Mononuclear cell (primary cell): ENCODE measurements at regions not wholly inside any gene's neighbourhood (a gene's known extent, or its start where the extent isn't known, plus 50 kb on each side); places are given as distances from the start of the nearest gene placed in this dataset.

Source experiments
- H3K27me3 ChIP-seq: 2 replicates; pipeline ENCODE4 v1.6.0; 2011; ENCODE audit warnings: low read length, control low read depth; ENCODE audit not compliant: insufficient read depth
- H3K4me1 ChIP-seq: 2 replicates; pipeline ENCODE4 v1.5.1; 2011; ENCODE audit warnings: mild to moderate bottlenecking, low read length, control low read depth; ENCODE audit not compliant: insufficient read depth
- H3K4me3 ChIP-seq: 2 replicates; pipeline ENCODE4 v1.5.1; 2011; ENCODE audit warnings: mild to moderate bottlenecking, low read length, moderate library complexity
- H3K9me3 ChIP-seq: 2 replicates; pipeline ENCODE4 v1.5.1; 2011; ENCODE audit warnings: low read depth, mild to moderate bottlenecking, control low read depth, low read length

DNA sequence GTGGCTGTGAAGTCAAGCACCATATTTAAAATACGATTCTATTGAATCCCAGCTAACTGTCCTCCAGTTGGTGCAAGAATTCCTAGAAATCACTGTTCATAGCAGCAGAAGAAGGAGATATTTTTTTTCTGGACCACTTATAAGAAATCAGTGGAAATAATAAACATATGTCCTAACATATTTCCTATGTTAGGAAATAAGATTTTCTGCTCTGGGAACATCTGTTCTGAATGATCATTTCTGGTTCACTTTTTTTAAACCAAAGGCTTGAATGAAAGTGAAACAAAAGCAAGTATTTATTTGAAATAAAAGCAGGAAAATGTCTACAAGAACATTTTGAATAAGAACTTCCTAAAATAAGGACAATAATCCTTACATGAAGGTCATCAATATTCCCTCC lies 138.9 kb upstream of the RALGAPA2 start:
- no peak overlapping the region for H3K4me3 ChIP-seq
- H3K9me3 ChIP-seq: no peaks in the 10 kb centered on the region
- H3K4me1 ChIP-seq: peaks cover under 1% of the 10 kb centered on the region
- no peaks in the 10 kb centered on the region for H3K27me3 ChIP-seq

DNA sequence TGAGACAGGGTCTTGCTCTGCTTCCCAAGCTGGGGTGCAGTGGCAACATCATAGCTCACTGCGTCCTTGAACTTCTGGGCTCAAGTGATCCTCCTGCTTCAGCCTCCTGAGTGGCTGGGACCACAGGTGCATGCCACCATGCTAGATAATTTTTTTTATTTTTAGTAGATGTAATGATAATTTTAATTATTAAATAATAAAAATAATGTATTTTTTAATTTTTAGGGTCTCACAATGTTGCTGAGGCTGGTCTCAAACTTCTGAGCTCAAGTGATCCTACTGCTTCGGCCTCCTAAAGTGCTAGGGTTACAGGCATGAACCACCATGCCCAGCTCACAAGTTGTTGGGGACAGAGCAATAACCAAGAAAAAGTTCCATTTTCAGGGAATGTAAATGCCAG lies 138.0 kb upstream of the RALGAPA2 start:
- Histone ChIP-seq H3K4me1 (no peaks in the 10 kb centered on the region), H3K4me3 (no peak overlapping the region), H3K9me3 (no peaks in the 10 kb centered on the region), H3K27me3 (no peaks in the 10 kb centered on the region)

DNA sequence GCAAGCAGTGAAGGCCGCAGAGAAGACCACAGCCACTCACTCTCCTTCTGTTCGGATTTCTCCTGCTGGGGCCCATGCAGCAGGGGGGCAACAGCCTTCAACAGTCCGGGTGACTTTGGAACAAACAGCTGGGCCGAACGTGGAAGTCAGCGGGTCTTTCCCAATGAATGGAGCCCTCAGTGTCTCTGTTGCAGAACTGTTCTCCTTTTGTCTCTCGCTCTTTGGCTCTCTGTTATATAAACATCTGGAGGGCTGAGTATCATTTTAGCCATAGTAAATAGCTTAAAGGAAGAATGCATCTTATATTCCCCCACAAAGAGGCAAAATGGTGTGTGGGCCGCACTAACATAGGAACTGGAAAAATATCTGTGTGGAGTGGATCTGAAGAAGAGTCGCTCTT lies 136.7 kb upstream of the RALGAPA2 start:
- H3K27me3 ChIP-seq: no peaks in the 10 kb centered on the region
- H3K9me3 ChIP-seq: no peaks in the 10 kb centered on the region
- no peaks in the 10 kb centered on the region for H3K4me1 ChIP-seq
- no peak overlapping the region for H3K4me3 ChIP-seq

DNA sequence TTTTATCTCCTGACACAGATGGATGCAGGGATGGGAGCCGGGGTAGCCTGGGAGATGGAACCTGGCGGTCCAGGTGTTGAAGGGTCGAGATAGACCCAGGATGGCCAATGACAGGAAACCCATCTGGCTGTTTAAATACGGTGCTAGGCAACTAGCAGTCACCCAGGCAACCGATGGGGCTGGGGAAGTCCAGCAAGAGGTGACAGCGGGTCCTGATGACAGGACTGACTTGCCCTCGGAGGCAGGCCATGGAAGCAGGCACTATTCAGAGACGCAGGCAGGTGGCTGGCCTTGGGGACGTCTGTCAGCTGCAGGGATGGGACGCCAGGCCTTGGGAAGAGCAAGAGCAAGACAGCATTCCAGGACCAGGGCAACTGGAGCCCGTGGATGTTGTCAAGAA lies 135.4 kb upstream of the RALGAPA2 start:
- no peaks in the 10 kb centered on the region for H3K9me3 ChIP-seq
- H3K4me3 ChIP-seq: no peak overlapping the region
- H3K4me1 ChIP-seq: no peaks in the 10 kb centered on the region
- H3K27me3 ChIP-seq: no peaks in the 10 kb centered on the region

GRCh38 chr20:20843982-20844381 lies 131.5 kb upstream of the RALGAPA2 start:
- H3K27me3 ChIP-seq: no peaks in the 10 kb centered on the region
- H3K4me1 ChIP-seq: no peaks in the 10 kb centered on the region
- no peaks in the 10 kb centered on the region for H3K9me3 ChIP-seq
- H3K4me3 ChIP-seq: no peak overlapping the region

DNA sequence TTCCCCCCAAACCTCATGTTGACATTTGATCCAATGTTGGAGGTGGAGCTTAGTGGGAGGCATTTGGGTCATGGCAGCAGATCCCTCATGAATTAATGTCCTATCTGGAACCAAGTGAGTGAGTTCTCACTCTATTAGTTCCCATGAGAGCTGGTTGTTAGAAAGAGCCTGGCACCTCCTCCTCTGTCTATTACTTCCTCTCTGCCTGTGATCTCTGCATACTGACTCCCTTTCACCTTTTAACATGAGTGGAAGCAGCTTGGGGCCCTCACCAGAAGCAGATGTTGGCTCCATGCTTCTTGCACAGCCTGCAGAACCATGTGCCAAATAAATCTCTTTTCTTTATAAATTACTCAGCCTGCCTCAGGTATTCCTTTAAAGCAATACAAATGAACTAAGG lies 127.3 kb upstream of the RALGAPA2 start:
- Histone ChIP-seq H3K4me3 (no peak overlapping the region), H3K4me1 (no peaks in the 10 kb centered on the region), H3K9me3 (no peaks in the 10 kb centered on the region), H3K27me3 (peaks cover 8% of the 10 kb centered on the region)

DNA sequence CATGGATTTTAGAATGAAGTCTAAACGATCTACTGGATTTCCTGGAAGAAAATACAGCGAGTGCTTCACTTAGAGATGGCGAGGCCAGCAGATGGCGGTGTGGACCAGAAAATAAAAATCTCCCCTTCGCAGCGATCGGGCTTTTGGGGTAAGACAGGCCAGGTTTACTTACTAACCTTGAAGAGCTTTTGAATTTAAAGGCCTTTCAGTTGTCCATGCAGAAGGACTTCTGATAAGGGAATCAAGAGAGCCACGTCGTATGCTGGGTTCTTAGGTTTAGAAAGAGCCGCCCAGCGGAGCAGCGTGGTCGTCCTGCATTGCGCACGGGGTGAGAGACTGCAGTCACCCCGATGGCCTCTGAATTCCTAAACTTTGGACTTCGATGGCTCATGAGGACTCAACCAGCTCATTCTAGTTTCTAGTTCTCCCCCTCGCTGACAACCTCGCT lies 125.2 kb upstream of the RALGAPA2 start:
- Histone ChIP-seq H3K27me3 (peaks cover 8% of the 10 kb centered on the region), H3K9me3 (no peaks in the 10 kb centered on the region), H3K4me1 (no peaks in the 10 kb centered on the region), H3K4me3 (no peak overlapping the region)

DNA sequence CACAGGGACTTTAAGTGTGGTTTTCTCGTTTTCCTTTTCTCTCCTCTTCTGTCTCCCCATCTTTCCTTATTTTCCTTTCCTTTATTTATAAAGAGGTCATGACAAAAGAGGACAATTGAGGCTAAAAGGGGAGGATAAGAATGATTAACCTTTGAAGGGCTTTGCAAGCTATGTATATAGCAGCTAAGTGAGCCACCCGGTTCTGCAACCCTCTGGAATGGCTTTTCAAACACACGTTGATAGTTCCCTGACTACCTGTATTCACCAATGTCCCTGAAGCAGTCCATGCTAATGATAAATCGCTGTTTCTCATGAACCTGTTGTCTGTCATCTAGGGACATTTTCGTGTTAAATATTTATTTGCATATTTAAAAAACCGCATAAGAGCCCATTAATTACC lies 124.4 kb upstream of the RALGAPA2 start:
- H3K9me3 ChIP-seq: no peaks in the 10 kb centered on the region
- no peak overlapping the region for H3K4me3 ChIP-seq
- H3K27me3 ChIP-seq: peaks cover 8% of the 10 kb centered on the region
- H3K4me1 ChIP-seq: no peaks in the 10 kb centered on the region

DNA sequence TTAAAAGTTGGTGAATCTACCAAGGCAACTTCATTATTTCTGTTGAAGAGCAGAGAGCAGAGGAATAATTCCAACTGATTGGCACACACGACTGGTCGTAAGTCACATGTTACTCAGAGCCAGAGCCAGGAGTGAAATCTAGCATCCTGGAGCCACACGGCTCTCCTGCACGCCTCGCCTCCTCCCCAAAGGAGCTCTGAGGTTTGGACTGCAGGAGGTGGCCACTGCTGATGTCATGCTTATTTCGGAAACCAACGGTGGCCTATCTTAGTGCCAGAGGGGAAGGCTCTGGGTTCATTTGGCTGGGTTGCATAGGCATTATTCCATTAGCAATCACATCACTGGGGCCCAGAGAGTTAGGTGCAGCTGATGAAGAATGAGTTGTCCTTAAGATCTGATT lies 123.5 kb upstream of the RALGAPA2 start:
- H3K9me3 ChIP-seq: no peaks in the 10 kb centered on the region

GRCh38 chr20:20834008-20834407 lies 121.6 kb upstream of the RALGAPA2 start:
- Histone ChIP-seq H3K4me3 (no peak overlapping the region), H3K27me3 (peaks cover 8% of the 10 kb centered on the region), H3K4me1 (no peaks in the 10 kb centered on the region), H3K9me3 (no peaks in the 10 kb centered on the region)

More for the DNA sequence above, 123.5 kb upstream of the RALGAPA2 start:
- Histone ChIP-seq H3K4me3 (no peak overlapping the region), H3K4me1 (no peaks in the 10 kb centered on the region), H3K27me3 (peaks cover 8% of the 10 kb centered on the region)

GRCh38 chr20:20832715-20833114 lies 120.3 kb upstream of the RALGAPA2 start:
- no peaks in the 10 kb centered on the region for H3K9me3 ChIP-seq
- peaks cover 8% of the 10 kb centered on the region for H3K27me3 ChIP-seq
- no peak overlapping the region for H3K4me3 ChIP-seq
- no peaks in the 10 kb centered on the region for H3K4me1 ChIP-seq

- Histone ChIP-seq H3K4me3 (no peak overlapping the region), H3K9me3 (no peaks in the 10 kb centered on the region), H3K27me3 (peaks cover 2% of the 10 kb centered on the region), H3K4me1 (no peaks in the 10 kb centered on the region)
Measured at GRCh38 chr20:20831794-20832193, 119.3 kb upstream of the RALGAPA2 start.

GRCh38 chr20:20829681-20830080 lies 117.2 kb upstream of the RALGAPA2 start:
- Histone ChIP-seq H3K27me3 (no peaks in the 10 kb centered on the region), H3K4me1 (peaks cover 4% of the 10 kb centered on the region), H3K4me3 (no peak overlapping the region), H3K9me3 (no peaks in the 10 kb centered on the region)

DNA sequence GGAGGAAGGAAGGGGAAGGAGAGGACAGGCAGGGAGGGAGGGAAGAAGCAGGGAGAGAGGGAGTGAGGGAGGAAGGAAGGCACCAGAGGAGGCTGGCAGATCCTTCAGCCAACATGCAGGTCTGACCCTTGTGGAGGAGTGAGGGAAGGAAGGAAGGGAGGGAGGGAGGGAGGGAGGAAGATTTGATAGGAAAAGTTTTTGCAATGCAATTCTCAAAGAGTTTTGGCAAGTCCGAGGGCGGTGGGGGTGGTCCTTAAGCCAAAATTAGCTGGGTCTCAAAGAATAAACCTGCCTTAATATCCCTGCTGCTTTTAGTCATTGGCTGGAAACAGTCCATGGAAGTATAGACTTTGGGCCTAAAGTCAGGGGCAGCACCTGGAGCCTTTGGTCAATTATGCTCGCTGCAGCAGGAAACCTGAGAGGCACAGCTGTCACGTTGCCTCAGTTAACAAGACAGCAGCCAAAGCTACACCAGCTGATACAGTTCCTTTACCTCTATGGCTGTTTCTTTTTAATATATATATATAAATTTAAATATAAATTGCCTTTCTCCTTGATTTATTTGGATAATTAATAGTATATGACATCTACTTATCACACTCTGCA lies 115.7 kb upstream of the RALGAPA2 start:
- peaks cover 14% of the 10 kb centered on the region for H3K4me1 ChIP-seq
- no peaks in the 10 kb centered on the region for H3K9me3 ChIP-seq
- H3K27me3 ChIP-seq: no peaks in the 10 kb centered on the region
- H3K4me3 ChIP-seq: no peak overlapping the region

DNA sequence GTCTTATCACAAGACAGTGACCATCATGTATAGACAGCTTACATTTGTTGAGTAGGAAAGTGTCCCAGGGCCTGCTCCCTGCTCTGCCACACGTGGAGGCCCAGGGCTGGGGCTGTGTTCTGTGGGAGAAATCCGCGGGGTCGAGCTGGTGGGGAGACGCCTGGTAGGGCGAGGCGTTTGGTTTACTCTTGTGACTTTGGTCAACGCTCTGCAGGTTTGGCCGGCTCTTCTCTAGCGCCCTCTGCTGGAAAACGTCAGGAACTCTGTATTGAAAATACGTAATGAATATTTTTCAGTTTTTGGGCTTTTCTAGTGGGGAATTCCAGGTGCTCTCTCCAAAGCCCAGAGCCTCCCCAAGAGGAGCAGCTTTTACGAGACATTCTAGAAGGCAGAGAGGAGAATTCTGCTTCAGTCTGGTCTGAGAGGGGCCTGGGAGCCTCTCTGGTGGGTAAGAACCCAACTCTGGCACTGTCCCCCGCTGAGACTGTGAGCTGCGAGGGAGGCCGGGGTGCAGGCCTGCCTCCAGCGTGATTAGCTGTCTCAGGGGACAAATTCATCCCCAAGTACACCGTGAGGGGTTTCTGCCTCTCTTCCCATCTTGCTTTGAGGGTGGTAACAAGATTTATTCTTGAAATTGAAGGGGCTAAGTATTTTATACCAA lies 112.6 kb upstream of the RALGAPA2 start:
- H3K9me3 ChIP-seq: no peaks in the 10 kb centered on the region
- H3K4me3 ChIP-seq: no peak overlapping the region
- peaks cover 2% of the 10 kb centered on the region for H3K27me3 ChIP-seq
- H3K4me1 ChIP-seq: peaks cover 29% of the 10 kb centered on the region

DNA sequence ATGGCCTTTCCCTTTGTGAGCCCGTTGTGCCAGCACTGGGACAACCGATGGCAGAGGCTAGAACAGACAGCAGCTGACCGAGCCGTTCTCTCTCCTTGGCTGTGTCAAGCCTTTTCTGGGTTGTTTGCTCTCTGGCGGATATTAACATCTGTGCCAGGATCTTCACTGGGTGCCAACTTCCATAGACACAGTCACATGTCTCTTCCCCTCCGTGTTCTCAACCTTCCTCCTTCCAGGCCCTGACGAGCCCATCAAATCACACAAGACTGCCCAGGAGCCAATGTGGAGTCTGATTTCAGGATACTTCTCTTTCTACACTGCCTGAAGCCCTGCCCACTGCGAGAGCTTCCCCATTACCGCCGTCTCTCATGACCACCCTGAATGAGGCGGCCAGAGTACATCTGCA lies 111.0 kb upstream of the RALGAPA2 start:
- H3K4me3 ChIP-seq: no peak overlapping the region
- no peaks in the 10 kb centered on the region for H3K9me3 ChIP-seq
- peaks cover 29% of the 10 kb centered on the region for H3K4me1 ChIP-seq
- H3K27me3 ChIP-seq: peaks cover 2% of the 10 kb centered on the region
